Loucy (cell line): ENCODE measurements at regions not wholly inside any gene's neighbourhood (a gene's known extent, or its start where the extent isn't known, plus 50 kb on each side); places are given as distances from the start of the nearest gene placed in this dataset.

Source experiments
- H2AFZ ChIP-seq: fragments of 200-600 bp; sonication (generic); 2 replicates; pipeline ENCODE4 v1.6.0; 2016; ENCODE audit warnings: antibody characterized with exemption, mild to moderate bottlenecking, low read length, moderate library complexity
- H3F3A ChIP-seq: fragments of 200-600 bp; 2 replicates; pipeline ENCODE4 v1.6.0; 2016; ENCODE audit warnings: antibody characterized with exemption, low read depth, mild to moderate bottlenecking
- H3K27me3 ChIP-seq: fragments of 200-600 bp; sonication (generic); 2 replicates; pipeline ENCODE4 v1.6.1; 2014; ENCODE audit warnings: low read length, mild to moderate bottlenecking; ENCODE audit not compliant: insufficient read depth, poor library complexity, severe bottlenecking
- H3K36me3 ChIP-seq: fragments of 200-600 bp; sonication (generic); 2 replicates; pipeline ENCODE4 v1.6.1; 2016; ENCODE audit warnings: low read length; ENCODE audit not compliant: insufficient read depth
- H3K4me1 ChIP-seq: fragments of 200-600 bp; sonication (generic); 2 replicates; pipeline ENCODE4 v1.5.1; 2014; ENCODE audit warnings: low read length, mild to moderate bottlenecking; ENCODE audit not compliant: insufficient read depth, poor library complexity, severe bottlenecking
- H3K4me2 ChIP-seq: fragments of 200-600 bp; sonication (generic); 2 replicates; pipeline ENCODE4 v1.6.0; 2014; ENCODE audit warnings: antibody characterized with exemption, low read length, low read depth, mild to moderate bottlenecking; ENCODE audit not compliant: poor library complexity, severe bottlenecking
- H3K4me3 ChIP-seq: fragments of 200-600 bp; sonication (generic); 2 replicates; pipeline ENCODE4 v1.5.1; 2014; ENCODE audit warnings: low read length, mild to moderate bottlenecking, mixed read lengths; ENCODE audit not compliant: poor library complexity, severe bottlenecking
- H3K79me2 ChIP-seq: fragments of 200-600 bp; sonication (generic); 2 replicates; pipeline ENCODE4 v1.6.1; 2014; ENCODE audit warnings: low read length; ENCODE audit not compliant: insufficient read depth
- H3K9ac ChIP-seq: fragments of 200-600 bp; sonication (generic); 2 replicates; pipeline ENCODE4 v1.6.0; 2014; ENCODE audit warnings: mild to moderate bottlenecking, low read depth, low read length, moderate library complexity; ENCODE audit not compliant: poor library complexity, severe bottlenecking
- H3K9me2 ChIP-seq: fragments of 200-600 bp; sonication (generic); replicated peaks from 2 replicates; pipeline ENCODE4 v1.6.1; 2016; ENCODE audit warnings: low read depth, low read length, mixed read lengths
- H3K9me3 ChIP-seq: fragments of 200-600 bp; sonication (generic); 2 replicates; pipeline ENCODE4 v1.6.1; 2014; ENCODE audit warnings: mild to moderate bottlenecking, antibody characterized with exemption, low read length, low read depth; ENCODE audit not compliant: insufficient read depth
- H4K20me1 ChIP-seq: fragments of 200-600 bp; sonication (generic); 2 replicates; pipeline ENCODE4 v1.6.0; 2014; ENCODE audit warnings: antibody characterized with exemption, low read length, mild to moderate bottlenecking; ENCODE audit not compliant: insufficient read depth, poor library complexity, severe bottlenecking
- CTCF ChIP-seq: fragments of 200-600 bp; sonication (generic); conservative IDR thresholded peaks from 2 replicates; pipeline ENCODE4 v1.5.1; 2014; ENCODE audit warnings: mild to moderate bottlenecking, antibody characterized with exemption, low read length
- EZH2phosphoT487 ChIP-seq: fragments of 200-600 bp; IDR thresholded peaks from 2 replicates; pipeline ENCODE4 v1.6.1; 2018; ENCODE audit warnings: antibody characterized with exemption, mild to moderate bottlenecking, moderate library complexity, borderline replicate concordance

GRCh38 chr4:180630012-180630665 is 1613.1 kb upstream of the TENM3 start:
- no peaks in the 10 kb centered on the region for H3K9me2 ChIP-seq
- H3K4me3 ChIP-seq = no peak overlapping the region
- H2AFZ ChIP-seq = no peak overlapping the region
- no peaks in the 10 kb centered on the region for H4K20me1 ChIP-seq
- H3K79me2 ChIP-seq = no peaks in the 10 kb centered on the region
- no peaks in the 10 kb centered on the region for H3K9me3 ChIP-seq
- no peaks in the 10 kb centered on the region for H3K36me3 ChIP-seq
- H3K4me2 ChIP-seq = no peak overlapping the region
- H3K4me1 ChIP-seq = no peaks in the 10 kb centered on the region
- H3K27me3 ChIP-seq = no peaks in the 10 kb centered on the region
- H3F3A ChIP-seq = no peaks in the 10 kb centered on the region
- no peak for TF ChIP-seq EZH2phosphoT487
- no peak for TF ChIP-seq CTCF
- no peak overlapping the region for H3K9ac ChIP-seq

- Histone ChIP-seq H3K27me3 (no peaks in the 10 kb centered on the region), H3F3A (no peaks in the 10 kb centered on the region), H3K36me3 (no peaks in the 10 kb centered on the region), H2AFZ (no peak overlapping the region), H3K9me3 (no peaks in the 10 kb centered on the region), H4K20me1 (no peaks in the 10 kb centered on the region), H3K79me2 (no peaks in the 10 kb centered on the region), H3K4me1 (no peaks in the 10 kb centered on the region), H3K9ac (no peak overlapping the region), H3K4me2 (no peak overlapping the region), H3K4me3 (no peak overlapping the region), H3K9me2 (no peaks in the 10 kb centered on the region)
- no peak for TF ChIP-seq EZH2phosphoT487
- no peak for TF ChIP-seq CTCF
Observed at GRCh38 chr4:180634306-180634705, 1608.9 kb upstream of the TENM3 start.

- Histone ChIP-seq H3K9me3 (no peaks in the 10 kb centered on the region), H3K4me3 (no peak overlapping the region), H3K4me1 (no peaks in the 10 kb centered on the region), H3F3A (no peaks in the 10 kb centered on the region), H3K27me3 (no peaks in the 10 kb centered on the region), H3K36me3 (no peaks in the 10 kb centered on the region), H2AFZ (no peak overlapping the region), H3K9me2 (no peaks in the 10 kb centered on the region), H4K20me1 (no peaks in the 10 kb centered on the region), H3K9ac (no peak overlapping the region), H3K4me2 (no peak overlapping the region), H3K79me2 (no peaks in the 10 kb centered on the region)
- TF ChIP-seq CTCF (no peak), EZH2phosphoT487 (no peak)
Observed at GRCh38 chr4:180635281-180635680, 1607.9 kb upstream of the TENM3 start.
